Trophoblast cell (in vitro differentiated cells and primary cell): ENCODE measurements at regions not wholly inside any gene's neighbourhood (a gene's known extent, or its start where the extent isn't known, plus 50 kb on each side); places are given as distances from the start of the nearest gene placed in this dataset.

Experiments used
- DNase-seq, 2 donors: peaks; one replicate each; pipeline ENCODE4 v3.0.0-alpha.2; 2016
- H2AFZ ChIP-seq: 2 replicates; pipeline ENCODE4 v1.6.1; 2013; ENCODE audit warnings: low read length, moderate library complexity, mild to moderate bottlenecking; ENCODE audit not compliant: insufficient read depth, poor library complexity
- H2AK5ac ChIP-seq: 2 replicates; pipeline ENCODE4 v1.6.1; 2013; ENCODE audit warnings: mild to moderate bottlenecking, low read length
- H2BK120ac ChIP-seq: 2 replicates; pipeline ENCODE4 v1.6.1; 2013; ENCODE audit warnings: low read length, mild to moderate bottlenecking, moderate library complexity; ENCODE audit not compliant: insufficient read depth, poor library complexity
- H2BK12ac ChIP-seq: 2 replicates; pipeline ENCODE4 v1.6.1; 2013; ENCODE audit warnings: mild to moderate bottlenecking, low read length, moderate library complexity
- H2BK5ac ChIP-seq: 2 replicates; pipeline ENCODE4 v1.6.1; 2013; ENCODE audit warnings: low read length, low read depth, moderate library complexity, mild to moderate bottlenecking; ENCODE audit not compliant: poor library complexity
- H3K14ac ChIP-seq: 2 replicates; pipeline ENCODE4 v1.6.1; 2013; ENCODE audit warnings: mild to moderate bottlenecking, low read length
- H3K18ac ChIP-seq: 2 replicates; pipeline ENCODE4 v1.6.1; 2013; ENCODE audit warnings: mild to moderate bottlenecking, low read length
- H3K23ac ChIP-seq: 2 replicates; pipeline ENCODE4 v1.6.1; 2013; ENCODE audit warnings: low read length
- H3K27ac ChIP-seq: 2 replicates; pipeline ENCODE4 v1.5.1; 2013; ENCODE audit warnings: low read depth, mild to moderate bottlenecking, inconsistent platforms, low read length, moderate library complexity
- H3K27me3 ChIP-seq: 2 replicates; pipeline ENCODE4 v1.6.1; 2013; ENCODE audit warnings: inconsistent platforms, mild to moderate bottlenecking, low read length, moderate library complexity; ENCODE audit not compliant: insufficient read depth
- H3K36me3 ChIP-seq, 2 experiments: 1 replicate in 1 of 2; 2 replicates in 1 of 2; pipeline ENCODE4 v1.6.1; 2013; ENCODE audit warnings: low read length in 2 of 2, mild to moderate bottlenecking in 2 of 2, moderate library complexity in 1 of 2; ENCODE audit not compliant: insufficient read depth in 2 of 2, control insufficient read depth in 1 of 2
- H3K4ac ChIP-seq: 2 replicates; pipeline ENCODE4 v1.6.1; 2013; ENCODE audit warnings: low read depth, mild to moderate bottlenecking, low read length, moderate library complexity
- H3K4me1 ChIP-seq, 2 experiments: 1 replicate in 1 of 2; 2 replicates in 1 of 2; pipeline ENCODE4 v1.6.1; 2013; ENCODE audit warnings: low read length in 2 of 2, mild to moderate bottlenecking in 2 of 2, moderate library complexity in 1 of 2; ENCODE audit not compliant: insufficient read depth in 2 of 2, control insufficient read depth in 1 of 2
- H3K4me2 ChIP-seq: 2 replicates; pipeline ENCODE4 v1.6.1; 2013; ENCODE audit warnings: inconsistent platforms, mild to moderate bottlenecking, low read length, moderate library complexity
- H3K4me3 ChIP-seq: 2 replicates; pipeline ENCODE4 v1.5.1; 2013; ENCODE audit warnings: mild to moderate bottlenecking, low read depth, low read length, inconsistent platforms
- H3K79me1 ChIP-seq: one replicate; pipeline ENCODE4 v1.6.1; 2013; ENCODE audit warnings: low read length
- H3K79me2 ChIP-seq: 2 replicates; pipeline ENCODE4 v1.6.1; 2013; ENCODE audit warnings: low read length, mild to moderate bottlenecking; ENCODE audit not compliant: control insufficient read depth, insufficient read depth, poor library complexity
- H3K9ac ChIP-seq: 2 replicates; pipeline ENCODE4 v1.6.1; 2013; ENCODE audit warnings: mild to moderate bottlenecking, low read length
- H3K9me3 ChIP-seq: 2 replicates; pipeline ENCODE4 v1.6.1; 2013; ENCODE audit warnings: low read depth, mild to moderate bottlenecking, control low read depth, inconsistent platforms, low read length; ENCODE audit not compliant: insufficient read depth
- H4K12ac ChIP-seq: 2 replicates; pipeline ENCODE4 v1.6.1; 2013; ENCODE audit warnings: low read depth, mild to moderate bottlenecking, low read length, moderate library complexity
- H4K8ac ChIP-seq: 2 replicates; pipeline ENCODE4 v1.6.1; 2013; ENCODE audit warnings: low read depth, mild to moderate bottlenecking, low read length, moderate library complexity
- H4K91ac ChIP-seq: one replicate; pipeline ENCODE4 v1.6.1; 2013; ENCODE audit warnings: low read depth, mild to moderate bottlenecking, low read length, moderate library complexity
- WGBS: extraction: QIAGEN DNeasy Blood & Tissue Kit; methylation state at CpG from one replicate; pipeline ENCODE4 v1.1.7; 2013; ENCODE audit warnings: missing lambda C conversion rate; ENCODE audit not compliant: insufficient read length, insufficient coverage; ENCODE audit errors: extremely low coverage; 5-methylcytosine and 5-hydroxymethylcytosine counted together

- no peak overlapping the region for H2AK5ac ChIP-seq
- H2AFZ ChIP-seq, result no peak overlapping the region
- no peak overlapping the region for H4K8ac ChIP-seq
- H2BK5ac ChIP-seq, result no peak overlapping the region
- H3K9ac ChIP-seq, result no peak overlapping the region
- peaks cover 22% of the 10 kb centered on the region for H3K79me1 ChIP-seq
- H3K23ac ChIP-seq, result no peak overlapping the region
- H3K4me1 ChIP-seq, result peaks cover 18 to 19% of the 10 kb centered on the region in 2 experiments
- no peak overlapping the region for H3K27ac ChIP-seq
- no peaks in the 10 kb centered on the region for H3K9me3 ChIP-seq
- no peak for DNase-seq
- peak overlapping the region; percentile 28 for H3K14ac ChIP-seq
- peak overlapping the region; percentile 41 for H4K91ac ChIP-seq
- no peak overlapping the region for H2BK120ac ChIP-seq
- H3K4ac ChIP-seq, result no peak overlapping the region
- H4K12ac ChIP-seq, result no peak overlapping the region
- H2BK12ac ChIP-seq, result peak overlapping the region; percentile 77
- H3K18ac ChIP-seq, result no peak overlapping the region
- no CpG with 5 or more reads among the region's 6 CpGs for WGBS
- H3K4me3 ChIP-seq, result no peak overlapping the region
- H3K4me2 ChIP-seq, result no peak overlapping the region
- H3K36me3 ChIP-seq, result no peaks in the 10 kb centered on the region
- H3K27me3 ChIP-seq, result no peaks in the 10 kb centered on the region
- peaks cover 1% of the 10 kb centered on the region for H3K79me2 ChIP-seq
Observed at GRCh38 chr10:43859016-43859525, 210.4 kb upstream of the ZNF32 start.

- H3K14ac ChIP-seq, result no peak overlapping the region
- H3K4me1 ChIP-seq, result peaks cover 20 to 24% of the 10 kb centered on the region in 2 experiments
- H3K18ac ChIP-seq, result no peak overlapping the region
- no peak overlapping the region for H2BK5ac ChIP-seq
- no peak overlapping the region for H3K4me3 ChIP-seq
- H4K12ac ChIP-seq, result no peak overlapping the region
- no peaks in the 10 kb centered on the region for H3K9me3 ChIP-seq
- no peak overlapping the region for H4K91ac ChIP-seq
- DNase-seq, result no peak
- no CpG with 5 or more reads among the region's 3 CpGs for WGBS
- H2AK5ac ChIP-seq, result no peak overlapping the region
- H3K4ac ChIP-seq, result no peak overlapping the region
- H2AFZ ChIP-seq, result no peak overlapping the region
- no peak overlapping the region for H3K23ac ChIP-seq
- H3K9ac ChIP-seq, result no peak overlapping the region
- H3K27ac ChIP-seq, result no peak overlapping the region
- H3K36me3 ChIP-seq, result no peaks in the 10 kb centered on the region
- H3K79me2 ChIP-seq, result peaks cover 1% of the 10 kb centered on the region
- peaks cover 26% of the 10 kb centered on the region for H3K79me1 ChIP-seq
- no peak overlapping the region for H3K4me2 ChIP-seq
- H4K8ac ChIP-seq, result no peak overlapping the region
- H2BK12ac ChIP-seq, result no peak overlapping the region
- no peaks in the 10 kb centered on the region for H3K27me3 ChIP-seq
- H2BK120ac ChIP-seq, result no peak overlapping the region
Observed at GRCh38 chr10:43857931-43858315, 209.2 kb upstream of the ZNF32 start.

- Histone ChIP-seq H3K4me1 (peaks cover 22 to 24% of the 10 kb centered on the region in 2 experiments), H2AK5ac (peak overlapping the region; percentile 88), H3K27me3 (no peaks in the 10 kb centered on the region), H3K27ac (no peak overlapping the region), H3K4me3 (no peak overlapping the region), H3K4ac (peak overlapping the region; percentile 58), H2AFZ (peak overlapping the region; percentile 32), H3K14ac (peak overlapping the region; percentile 73), H3K9ac (no peak overlapping the region), H3K79me1 (peaks cover 30% of the 10 kb centered on the region), H3K4me2 (no peak overlapping the region), H3K23ac (no peak overlapping the region), H2BK12ac (peak overlapping the region; percentile 94), H4K8ac (peak overlapping the region; percentile 71), H3K36me3 (no peaks in the 10 kb centered on the region), H3K79me2 (peaks cover 1% of the 10 kb centered on the region), H2BK5ac (peak overlapping the region; percentile 86), H4K12ac (no peak overlapping the region), H2BK120ac (peak overlapping the region; percentile 98), H4K91ac (peak overlapping the region; percentile 99), H3K9me3 (no peaks in the 10 kb centered on the region), H3K18ac (peak overlapping the region; percentile 84)
- peak in 1 of 2 donors; percentile 8 for DNase-seq
- no CpG with 5 or more reads among the region's 6 CpGs for WGBS
Observed at GRCh38 chr10:43857206-43857930, 208.7 kb upstream of the ZNF32 start.

GRCh38 chr10:43856299-43856698 lies 207.6 kb upstream of the ZNF32 start:
- no peak overlapping the region for H3K23ac ChIP-seq
- peaks cover 1% of the 10 kb centered on the region for H3K79me2 ChIP-seq
- peak overlapping the region; percentile 94 for H2BK12ac ChIP-seq
- H4K12ac ChIP-seq, result no peak overlapping the region
- H3K9me3 ChIP-seq, result no peaks in the 10 kb centered on the region
- H2BK120ac ChIP-seq, result peak overlapping the region; percentile 77
- H3K27ac ChIP-seq, result no peak overlapping the region
- peaks cover 28 to 29% of the 10 kb centered on the region in 2 experiments for H3K4me1 ChIP-seq
- peak overlapping the region; percentile 62 for H4K8ac ChIP-seq
- DNase-seq, result no peak
- H2AK5ac ChIP-seq, result peak overlapping the region; percentile 96
- H3K9ac ChIP-seq, result no peak overlapping the region
- peak overlapping the region; percentile 82 for H4K91ac ChIP-seq
- no CpG with 5 or more reads among the region's 5 CpGs for WGBS
- H2BK5ac ChIP-seq, result peak overlapping the region; percentile 49
- H3K14ac ChIP-seq, result peak overlapping the region; percentile 63
- no peak overlapping the region for H2AFZ ChIP-seq
- peak overlapping the region; percentile 52 for H3K18ac ChIP-seq
- H3K36me3 ChIP-seq, result no peaks in the 10 kb centered on the region
- peaks cover 31% of the 10 kb centered on the region for H3K79me1 ChIP-seq
- H3K4me2 ChIP-seq, result no peak overlapping the region
- H3K4ac ChIP-seq, result no peak overlapping the region
- H3K4me3 ChIP-seq, result no peak overlapping the region
- no peaks in the 10 kb centered on the region for H3K27me3 ChIP-seq
